ENCODE measurements at regions not wholly inside any gene's neighbourhood (a gene's known extent, or its start where the extent isn't known, plus 50 kb on each side); places are given as distances from the start of the nearest gene placed in this dataset.
"Not testable (repeated sequence)": the region's sequence is repeated elsewhere in the genome, so short reads cannot be mapped to it uniquely, and the experiment has no call there.

GRCh38 chrX:30994018-30994417 lies 77.8 kb downstream of the FTHL17 start:
- H3K14ac ChIP-seq (replicated peaks; ENCODE audit: low read depth, low read length); BruUV-seq (replicated peaks): not testable (repeated sequence)

More at GRCh38 chrX:30994018-30994417, 77.8 kb downstream of the FTHL17 start:
- H3K27ac ChIP-seq (ENCODE audit: insufficient read depth, low read length); H4K91ac ChIP-seq (ENCODE audit: insufficient read depth, low read depth, low read length); H3K56ac ChIP-seq (ENCODE audit: extremely low read depth, insufficient read depth, low read length); H2BK120ac ChIP-seq (ENCODE audit: low read depth, low read length); H3K4me2 ChIP-seq (ENCODE audit: low read depth, low read length); H2AFZ ChIP-seq (replicated peaks; ENCODE audit: low read length, poor library complexity); H3K36me3 ChIP-seq (ENCODE audit: control insufficient read depth, insufficient read depth, low read length); H4K20me1 ChIP-seq (ENCODE audit: insufficient read depth, low read length); H3K79me1 ChIP-seq (ENCODE audit: low read depth in 1 of 2, low read length in 2 of 2); intact Hi-C loops (cut with micrococcal nuclease); H3K9me1 ChIP-seq (ENCODE audit: insufficient read depth, low read length); H3K23ac ChIP-seq (ENCODE audit: low read depth, low read length); H4K8ac ChIP-seq (ENCODE audit: low read depth in 2 of 2, low read length in 2 of 2); H2BK15ac ChIP-seq (ENCODE audit: low read depth, low read length); DNase-seq; in situ Hi-C loops (cut with MboI; ENCODE audit: low sequenced_read_pairs); ATAC-seq (ENCODE audit: low read depth); H3K4me3 ChIP-seq (ENCODE audit: insufficient read depth, low read depth, low read length); H3K9me3 ChIP-seq (ENCODE audit: control insufficient read depth, insufficient read depth, low read length); H2AK5ac ChIP-seq (ENCODE audit: low read depth, low read length); CTCF ChIA-PET; H3K27me3 ChIP-seq (ENCODE audit: control insufficient read depth, insufficient read depth, low read length); H2BK5ac ChIP-seq (ENCODE audit: low read depth, low read length, poor library complexity, severe bottlenecking); POLR2A ChIA-PET (ENCODE audit: unreplicated experiment); H4K5ac ChIP-seq (ENCODE audit: low read depth, low read length); H3K4ac ChIP-seq (ENCODE audit: low read depth, low read length); H2BK20ac ChIP-seq (ENCODE audit: low read depth, low read length); H3K4me1 ChIP-seq (ENCODE audit: control insufficient read depth, insufficient read depth, low read length); H2AK9ac ChIP-seq (replicated peaks; ENCODE audit: low read depth, low read length, poor library complexity); H3K18ac ChIP-seq (ENCODE audit: low read depth, low read length); dilution Hi-C loops (cut with HindIII; ENCODE audit: low sequenced_read_pairs, unreplicated experiment); H3K9ac ChIP-seq (ENCODE audit: low read depth, low read length): not testable (repeated sequence)
- no CpG with 5 or more reads among the region's 1 CpG for WGBS, 2 experiments (ENCODE audit: extremely low coverage in 2 of 2, insufficient read length in 1 of 2)

All from IMR-90 (cell line).